ENCODE measurements at regions not wholly inside any gene's neighbourhood (a gene's known extent, or its start where the extent isn't known, plus 50 kb on each side); places are given as distances from the start of the nearest gene placed in this dataset.

DNA sequence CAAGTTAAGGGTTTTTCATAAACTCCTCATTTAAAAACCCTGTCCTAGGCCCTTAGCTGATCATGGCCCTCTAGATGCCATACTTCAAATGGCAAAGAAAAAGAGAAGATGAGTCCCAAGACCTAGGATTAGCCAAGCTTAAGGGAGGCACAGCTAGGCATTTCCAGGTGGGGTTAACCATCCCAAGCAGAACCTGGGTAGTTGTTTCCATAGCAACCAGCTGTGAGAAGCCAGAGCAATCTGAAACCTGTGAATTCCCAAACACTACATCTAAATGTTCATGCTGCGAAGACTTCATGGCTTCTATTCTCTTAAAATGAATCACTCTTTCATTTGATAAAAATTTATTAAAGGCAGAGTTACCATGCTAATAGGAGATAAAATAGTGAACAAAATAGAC lies 372.9 kb downstream of the C12orf50 start:
- H3K4me3 Mint-ChIP-seq (ENCODE audit: unreplicated experiment), result no peak overlapping the region
- no peaks in the 10 kb centered on the region for H3K27me3 Mint-ChIP-seq (ENCODE audit: low read depth)
- no peak overlapping the region for H3K27ac Mint-ChIP-seq (ENCODE audit: unreplicated experiment)
- peaks cover 12% of the 10 kb centered on the region for H3K4me1 Mint-ChIP-seq (ENCODE audit: low read depth)
- no peaks in the 10 kb centered on the region for H3K9me3 Mint-ChIP-seq (ENCODE audit: low read depth)
- no peaks in the 10 kb centered on the region for H3K36me3 Mint-ChIP-seq (ENCODE audit: low read depth)
- DNase-seq (ENCODE audit: low spot score), result no peak
- TF ChIP-seq, protein P1, sequence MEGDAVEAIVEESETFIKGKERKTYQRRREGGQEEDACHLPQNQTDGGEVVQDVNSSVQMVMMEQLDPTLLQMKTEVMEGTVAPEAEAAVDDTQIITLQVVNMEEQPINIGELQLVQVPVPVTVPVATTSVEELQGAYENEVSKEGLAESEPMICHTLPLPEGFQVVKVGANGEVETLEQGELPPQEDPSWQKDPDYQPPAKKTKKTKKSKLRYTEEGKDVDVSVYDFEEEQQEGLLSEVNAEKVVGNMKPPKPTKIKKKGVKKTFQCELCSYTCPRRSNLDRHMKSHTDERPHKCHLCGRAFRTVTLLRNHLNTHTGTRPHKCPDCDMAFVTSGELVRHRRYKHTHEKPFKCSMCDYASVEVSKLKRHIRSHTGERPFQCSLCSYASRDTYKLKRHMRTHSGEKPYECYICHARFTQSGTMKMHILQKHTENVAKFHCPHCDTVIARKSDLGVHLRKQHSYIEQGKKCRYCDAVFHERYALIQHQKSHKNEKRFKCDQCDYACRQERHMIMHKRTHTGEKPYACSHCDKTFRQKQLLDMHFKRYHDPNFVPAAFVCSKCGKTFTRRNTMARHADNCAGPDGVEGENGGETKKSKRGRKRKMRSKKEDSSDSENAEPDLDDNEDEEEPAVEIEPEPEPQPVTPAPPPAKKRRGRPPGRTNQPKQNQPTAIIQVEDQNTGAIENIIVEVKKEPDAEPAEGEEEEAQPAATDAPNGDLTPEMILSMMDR (IDR thresholded peaks at IDR 0.05), result no peak

DNA sequence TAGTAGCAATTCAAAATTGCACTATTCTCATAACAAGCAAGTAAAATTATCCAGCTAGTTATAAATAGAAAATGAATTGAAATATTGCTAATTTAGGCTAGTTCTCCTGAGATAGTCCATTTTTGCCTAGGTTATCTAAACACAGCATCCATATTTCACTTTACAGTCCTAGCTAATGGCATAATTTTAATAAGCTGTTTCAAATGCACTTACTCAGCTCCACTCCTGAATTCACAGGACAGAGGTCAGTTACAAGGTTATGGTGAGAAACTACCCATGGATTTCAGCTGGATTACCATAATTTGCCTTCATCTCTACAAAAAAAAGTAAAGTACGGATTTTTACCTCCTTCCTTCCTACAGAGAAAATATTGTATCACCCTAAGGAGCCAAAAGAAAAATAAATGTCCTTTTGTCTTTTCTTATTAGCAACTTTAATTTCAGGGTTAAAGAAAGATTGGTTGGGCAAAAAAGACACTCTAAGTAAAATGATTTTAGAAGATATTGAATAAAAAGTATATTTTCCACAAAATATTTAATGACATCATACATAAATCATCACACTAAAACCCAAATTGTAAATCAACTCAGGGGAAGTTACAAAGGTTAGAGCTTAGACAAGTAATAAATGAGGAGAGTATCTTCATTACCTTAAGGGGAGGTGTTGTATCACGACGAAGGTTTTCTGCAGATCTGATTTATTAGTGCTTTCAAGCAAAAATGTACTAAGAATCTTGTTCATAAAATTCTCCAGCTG lies 377.4 kb downstream of the C12orf50 start:
- TF ChIP-seq, protein P1 (IDR thresholded peaks at IDR 0.05), result no peak
- H3K27me3 Mint-ChIP-seq (ENCODE audit: low read depth), result no peaks in the 10 kb centered on the region
- no peak overlapping the region for H3K27ac Mint-ChIP-seq (ENCODE audit: unreplicated experiment)
- DNase-seq (ENCODE audit: low spot score), result no peak
- peaks cover 20% of the 10 kb centered on the region for H3K4me1 Mint-ChIP-seq (ENCODE audit: low read depth)
- H3K36me3 Mint-ChIP-seq (ENCODE audit: low read depth), result no peaks in the 10 kb centered on the region
- no peak overlapping the region for H3K4me3 Mint-ChIP-seq (ENCODE audit: unreplicated experiment)
- peaks cover 4% of the 10 kb centered on the region for H3K9me3 Mint-ChIP-seq (ENCODE audit: low read depth)

DNA sequence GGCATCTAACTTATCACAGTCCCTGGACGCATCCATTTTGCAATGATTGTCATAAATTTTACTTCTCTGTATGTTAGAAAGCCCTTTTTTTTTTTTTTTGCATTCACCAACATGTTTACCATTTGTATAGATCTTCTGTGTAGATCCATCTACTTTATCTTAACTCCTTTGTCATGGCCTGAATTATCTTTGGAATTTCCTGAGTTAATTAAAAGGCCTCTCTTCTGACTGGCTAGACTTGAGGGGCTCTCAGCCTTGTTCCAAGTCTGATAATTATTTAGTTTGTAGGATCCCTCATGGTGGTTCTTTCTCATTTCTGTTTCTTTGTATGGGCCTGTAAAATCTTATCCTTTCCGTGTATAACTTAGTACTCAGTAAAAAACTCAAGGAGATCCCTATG lies 387.0 kb downstream of the C12orf50 start:
- H3K27ac Mint-ChIP-seq (ENCODE audit: unreplicated experiment), result no peak overlapping the region
- peaks cover 2% of the 10 kb centered on the region for H3K9me3 Mint-ChIP-seq (ENCODE audit: low read depth)
- no peak for DNase-seq (ENCODE audit: low spot score)
- H3K36me3 Mint-ChIP-seq (ENCODE audit: low read depth), result no peaks in the 10 kb centered on the region
- TF ChIP-seq, protein P1 (IDR thresholded peaks at IDR 0.05), result no peak
- no peak overlapping the region for H3K4me3 Mint-ChIP-seq (ENCODE audit: unreplicated experiment)
- H3K4me1 Mint-ChIP-seq (ENCODE audit: low read depth), result no peaks in the 10 kb centered on the region
- H3K27me3 Mint-ChIP-seq (ENCODE audit: low read depth), result no peaks in the 10 kb centered on the region

DNA sequence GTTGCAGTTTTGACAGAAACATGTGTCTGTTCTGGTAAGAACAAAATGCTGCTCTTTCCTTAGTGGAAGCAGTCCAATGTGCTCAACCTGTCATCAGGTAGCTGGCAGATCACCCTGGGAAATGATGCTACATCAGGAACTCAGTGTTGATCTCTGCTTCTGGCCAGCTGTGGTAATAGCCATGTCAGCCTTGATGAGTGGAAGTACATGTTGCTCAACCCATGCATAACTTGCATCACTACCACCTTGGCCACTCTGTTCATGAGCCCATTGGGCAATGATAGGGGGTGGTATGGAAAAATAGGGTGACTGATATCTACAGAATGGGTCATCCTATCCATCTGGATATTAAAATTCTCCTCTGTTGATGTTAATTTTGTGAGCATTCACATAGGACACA lies 411.0 kb downstream of the C12orf50 start:
- TF ChIP-seq, protein P1 (IDR thresholded peaks at IDR 0.05), result no peak
- no peaks in the 10 kb centered on the region for H3K36me3 Mint-ChIP-seq (ENCODE audit: low read depth)
- DNase-seq (ENCODE audit: low spot score), result no peak
- no peaks in the 10 kb centered on the region for H3K9me3 Mint-ChIP-seq (ENCODE audit: low read depth)
- no peaks in the 10 kb centered on the region for H3K27me3 Mint-ChIP-seq (ENCODE audit: low read depth)
- H3K4me1 Mint-ChIP-seq (ENCODE audit: low read depth), result no peaks in the 10 kb centered on the region
- H3K4me3 Mint-ChIP-seq (ENCODE audit: unreplicated experiment), result no peak overlapping the region
- H3K27ac Mint-ChIP-seq (ENCODE audit: unreplicated experiment), result no peak overlapping the region

DNA sequence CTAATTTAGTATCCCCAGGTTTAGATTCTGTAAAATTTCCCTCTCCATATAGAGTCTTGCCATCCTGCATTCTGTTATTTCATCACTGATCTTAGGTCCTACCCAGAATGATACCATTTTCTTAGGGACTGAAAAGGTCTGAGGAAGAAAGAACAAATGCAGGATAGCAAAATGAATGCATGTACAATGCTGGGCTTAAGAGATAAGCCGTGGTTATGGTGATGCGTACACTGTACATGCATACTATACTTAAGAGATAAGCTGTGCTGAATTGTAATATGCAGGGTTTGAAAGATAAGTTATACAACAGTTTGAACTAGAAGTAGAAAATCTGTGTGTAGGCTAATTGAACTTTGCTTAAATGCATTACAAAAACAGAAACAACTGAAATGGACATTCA lies 416.2 kb downstream of the C12orf50 start:
- no peaks in the 10 kb centered on the region for H3K36me3 Mint-ChIP-seq (ENCODE audit: low read depth)
- no peaks in the 10 kb centered on the region for H3K9me3 Mint-ChIP-seq (ENCODE audit: low read depth)
- peaks cover 7% of the 10 kb centered on the region for H3K27me3 Mint-ChIP-seq (ENCODE audit: low read depth)
- H3K4me1 Mint-ChIP-seq (ENCODE audit: low read depth), result no peaks in the 10 kb centered on the region
- no peak for DNase-seq (ENCODE audit: low spot score)
- no peak overlapping the region for H3K4me3 Mint-ChIP-seq (ENCODE audit: unreplicated experiment)
- TF ChIP-seq, protein P1 (IDR thresholded peaks at IDR 0.05), result no peak
- H3K27ac Mint-ChIP-seq (ENCODE audit: unreplicated experiment), result no peak overlapping the region
